ENCODE measurements at regions not wholly inside any gene's neighbourhood (a gene's known extent, or its start where the extent isn't known, plus 50 kb on each side); places are given as distances from the start of the nearest gene placed in this dataset.
"Not testable (repeated sequence)": the region's sequence is repeated elsewhere in the genome, so short reads cannot be mapped to it uniquely, and the experiment has no call there.

DNA sequence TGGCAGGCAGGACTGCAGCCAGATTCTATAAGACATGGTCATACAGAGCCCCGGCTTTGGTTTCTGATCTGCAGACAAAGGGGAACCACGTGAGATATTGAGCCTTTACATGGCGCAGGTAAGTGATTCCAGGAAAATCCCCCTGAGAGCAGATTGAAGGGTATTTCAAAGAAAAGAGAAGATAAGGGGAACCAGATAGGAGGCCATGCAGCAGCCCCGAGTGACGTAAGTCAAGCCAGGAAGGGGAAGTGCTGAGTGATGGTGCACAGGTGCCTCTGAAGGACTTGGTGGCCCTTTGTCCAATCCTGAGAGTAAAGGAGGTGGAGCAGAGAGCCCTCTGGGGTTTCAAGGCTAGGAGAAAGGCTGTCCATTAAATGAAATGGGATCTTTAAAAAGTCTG, 329.0 kb downstream of the ACTR3B start:
- DNase-seq: no peak

DNA sequence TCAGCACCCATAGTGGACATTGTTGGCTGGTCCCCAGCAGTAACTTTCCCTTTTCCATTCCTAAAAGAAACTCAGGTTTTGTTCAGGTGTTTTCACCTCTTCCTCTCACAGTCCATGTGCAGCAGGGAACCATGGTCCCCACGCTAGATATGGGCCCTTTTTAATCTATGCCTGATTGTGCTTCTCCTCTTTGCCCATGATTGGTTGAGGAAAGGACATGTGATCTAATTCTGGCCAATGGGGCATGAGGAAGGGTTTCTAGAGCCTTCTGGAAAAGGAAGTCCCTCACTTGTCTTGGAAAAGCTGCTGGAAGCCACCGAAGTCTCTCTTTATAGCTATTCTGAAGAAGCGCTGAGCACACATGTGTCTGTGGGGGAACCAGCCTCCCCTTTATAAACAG, 330.7 kb downstream of the ACTR3B start:
- no peak for DNase-seq

DNA sequence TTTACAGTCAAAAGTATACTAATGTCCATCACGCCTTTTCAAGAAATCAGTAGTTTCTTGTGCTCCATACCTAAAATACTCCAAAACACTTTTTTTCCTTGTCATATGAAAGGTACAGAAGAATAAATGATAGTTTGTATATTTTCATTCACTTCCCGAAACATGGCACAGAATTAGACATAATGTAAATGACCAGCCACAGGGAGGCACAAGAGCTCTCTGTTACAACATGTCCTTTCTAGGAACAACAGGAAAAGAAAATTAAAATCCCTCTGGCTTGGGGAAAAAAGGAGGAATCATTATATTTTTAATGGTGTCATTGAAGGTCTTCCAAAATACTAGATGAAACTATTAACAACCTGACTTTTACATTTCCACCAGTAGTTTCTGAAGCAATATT, 331.2 kb downstream of the ACTR3B start:
- DNase-seq: no peak

DNA sequence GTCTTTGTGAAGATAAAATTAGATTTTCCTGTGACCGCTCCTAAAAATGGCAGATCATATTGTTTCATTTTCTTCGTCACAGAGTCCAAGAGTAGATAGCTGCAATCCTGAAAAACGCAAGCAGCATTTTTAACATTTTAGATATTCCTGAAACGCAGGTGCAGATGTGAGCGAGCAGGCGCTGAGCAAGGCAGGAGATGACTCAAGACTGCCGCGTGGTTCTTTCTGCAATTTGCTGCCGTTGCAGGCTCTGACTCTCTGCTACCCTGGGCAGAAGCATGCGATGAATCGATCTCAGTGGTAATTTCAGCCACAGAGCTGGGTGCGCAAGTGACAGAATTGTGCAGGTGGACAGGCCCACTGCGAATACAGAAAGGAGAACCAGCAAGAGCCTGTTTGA, 331.9 kb downstream of the ACTR3B start:
- no peak for DNase-seq

DNA sequence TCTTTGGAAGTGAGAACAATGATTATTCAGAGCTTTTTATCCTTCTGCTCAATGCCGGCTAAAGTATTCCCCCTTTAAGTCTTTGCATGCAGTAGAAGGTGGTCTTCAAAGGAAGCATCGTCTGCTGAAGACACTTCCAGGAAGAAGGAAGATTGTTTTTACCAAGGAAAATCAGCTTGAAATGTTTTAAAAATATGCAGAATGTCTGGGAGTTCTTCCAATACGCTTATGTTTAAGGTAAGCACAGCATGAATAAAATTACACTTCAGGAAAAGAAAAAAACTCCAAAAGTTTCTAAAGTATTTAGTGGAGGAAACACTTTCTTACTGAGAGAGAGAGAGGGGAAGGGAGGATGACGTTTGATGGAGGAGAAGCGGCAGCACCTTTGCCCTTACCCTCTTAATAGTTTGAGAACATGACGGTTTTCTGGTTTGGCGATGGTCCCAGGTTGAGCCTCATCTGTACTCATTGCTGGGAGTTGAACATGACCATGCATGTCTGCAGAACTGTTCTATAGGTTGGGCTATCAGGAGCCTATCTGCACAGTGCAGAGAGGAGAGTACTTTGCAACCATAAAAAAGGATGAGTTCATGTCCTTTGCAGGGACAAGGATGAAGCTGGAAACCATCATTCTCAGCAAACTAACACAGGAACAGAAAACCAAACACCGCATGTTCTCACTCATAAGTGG, 338.1 kb downstream of the ACTR3B start:
- no peak for DNase-seq

DNA sequence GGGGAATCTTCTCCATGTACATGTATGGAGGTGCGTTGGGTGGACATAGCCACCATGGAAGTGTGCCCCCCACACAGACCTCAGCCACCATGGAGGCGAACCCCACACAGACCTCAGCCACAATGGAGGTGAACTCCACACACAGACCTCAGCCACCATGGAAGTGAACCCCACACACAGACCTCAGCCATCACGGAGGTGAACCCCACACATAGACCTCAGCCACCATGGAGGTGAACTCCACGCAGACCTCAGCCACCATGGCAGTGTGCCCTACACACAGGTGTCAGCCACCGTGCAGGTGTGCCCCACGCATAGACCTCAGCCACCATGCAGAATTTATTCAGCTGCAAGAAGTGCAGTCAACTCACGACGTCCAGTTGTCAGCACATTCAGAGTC, 339.7 kb downstream of the ACTR3B start:
- DNase-seq: no peak

DNA sequence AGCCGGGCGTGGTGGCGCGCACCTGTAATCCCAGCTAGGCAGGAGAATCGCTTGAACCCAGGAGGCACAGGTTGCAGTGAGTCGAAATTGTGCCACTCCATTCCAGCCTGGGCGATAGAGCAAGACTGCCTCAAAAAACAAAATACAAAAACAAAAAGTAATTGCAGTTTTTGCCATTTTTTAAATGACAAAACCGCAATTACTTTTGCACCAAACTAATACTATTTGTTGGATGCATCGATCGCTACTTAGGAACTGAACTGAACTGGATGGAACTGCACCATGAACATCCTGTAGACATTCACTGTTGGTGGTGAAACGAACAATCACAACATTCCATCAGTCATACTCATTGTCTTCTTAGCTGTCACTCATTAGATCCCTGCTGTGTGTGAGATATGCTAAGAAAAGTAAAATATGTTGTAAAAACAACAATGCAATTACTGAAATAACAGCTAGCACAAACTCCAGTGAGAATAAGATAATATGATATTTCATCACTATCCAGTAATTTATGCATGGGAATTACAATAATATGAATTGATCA, 341.2 kb downstream of the ACTR3B start:
- DNase-seq: no peak

DNA sequence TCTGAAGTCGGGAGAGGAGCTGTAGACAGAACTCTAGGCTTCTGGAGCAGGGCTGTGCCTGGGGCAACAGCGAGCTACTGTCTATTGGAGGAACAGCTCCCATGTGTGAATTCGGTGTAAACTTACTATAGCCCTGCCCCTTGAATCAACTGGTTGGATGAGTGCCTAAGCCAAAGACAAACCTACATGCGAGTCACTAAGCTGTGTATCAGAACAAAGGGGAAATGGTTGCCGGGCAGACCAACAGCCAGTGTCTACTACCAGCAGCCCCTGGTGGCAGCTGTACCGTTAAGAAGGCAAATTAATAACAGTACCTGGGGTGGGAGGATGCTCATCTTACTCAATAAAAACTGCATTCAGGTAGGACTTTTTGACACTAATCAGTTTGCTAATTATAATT, 343.6 kb downstream of the ACTR3B start:
- no peak for DNase-seq

DNA sequence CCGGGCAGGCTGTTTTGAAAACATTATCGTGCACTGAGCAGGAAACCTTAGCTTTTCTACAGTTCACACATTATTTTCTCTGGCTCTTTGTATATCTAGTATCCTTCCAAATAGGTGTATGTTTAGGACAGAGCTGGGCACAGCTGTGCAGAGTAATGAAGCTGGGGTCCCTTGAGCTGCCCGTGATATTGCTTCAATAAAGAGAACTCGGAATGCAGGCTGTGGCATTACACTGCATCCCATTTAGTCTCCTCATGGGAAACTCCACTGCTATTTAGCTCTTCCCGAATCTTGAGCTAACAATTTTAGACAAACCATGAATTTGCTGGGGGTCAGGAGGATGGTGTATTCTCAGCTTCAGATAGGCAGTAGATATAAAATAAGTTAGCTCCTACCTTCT, 348.3 kb downstream of the ACTR3B start:
- DNase-seq: no peak

DNA sequence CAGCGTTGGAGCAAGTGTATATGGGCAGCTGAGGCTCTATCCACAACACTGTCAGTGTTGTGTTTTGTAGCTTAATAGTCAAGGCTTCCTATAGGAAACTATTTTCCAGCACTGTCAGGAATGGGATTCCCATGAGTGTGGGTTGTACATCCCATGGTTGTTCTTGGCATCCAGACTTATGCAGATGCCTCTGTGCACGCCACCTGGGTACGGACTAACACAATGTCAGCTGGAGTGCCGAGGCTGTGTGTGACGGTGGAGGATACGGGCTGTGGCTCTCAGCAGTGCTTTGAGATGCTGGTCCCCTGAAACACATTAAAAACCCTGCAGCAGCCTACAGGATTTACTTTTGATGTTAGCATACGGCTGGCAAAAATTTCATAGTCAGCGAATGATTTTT, 350.0 kb downstream of the ACTR3B start:
- DNase-seq: no peak

DNA sequence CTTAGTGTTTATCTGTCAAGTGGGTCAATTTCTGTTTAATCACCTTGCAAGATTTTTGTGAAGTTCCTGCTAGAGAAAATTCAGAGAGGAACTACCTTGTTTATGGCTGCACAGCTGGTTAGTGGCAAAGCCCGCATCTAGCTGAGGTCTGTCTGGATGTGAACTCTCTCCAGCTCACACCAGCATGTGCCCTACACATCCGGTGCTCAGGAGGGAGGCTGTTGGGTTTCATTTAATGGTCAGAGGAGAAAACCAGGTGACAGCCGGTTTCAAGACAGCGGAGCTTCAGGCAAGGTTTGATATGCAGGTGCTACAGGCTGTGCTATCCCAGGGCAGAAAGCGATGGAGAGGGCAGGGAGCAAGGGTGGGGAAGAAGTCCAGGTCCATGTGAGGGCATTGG, 351.1 kb downstream of the ACTR3B start:
- no peak for DNase-seq

DNA sequence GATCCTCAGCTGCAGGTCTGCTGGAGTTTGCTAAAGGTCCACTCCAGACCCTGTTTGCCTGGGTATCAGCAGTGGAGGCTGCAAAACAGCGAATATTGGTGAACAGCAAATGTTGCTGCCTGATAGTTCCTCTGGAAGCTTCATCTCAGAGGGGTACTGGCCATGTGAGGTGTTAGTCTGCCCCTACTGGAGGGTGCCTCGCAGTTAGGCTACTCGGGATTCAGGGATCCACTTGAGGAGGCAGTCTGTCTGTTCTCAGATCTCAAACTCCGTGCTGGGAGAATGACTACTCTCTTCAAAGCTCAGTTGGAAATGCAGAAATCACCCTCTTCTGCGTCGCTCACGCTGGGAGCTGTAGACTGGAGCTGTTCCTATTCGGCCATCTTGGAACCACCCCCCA, 362.7 kb downstream of the ACTR3B start:
- not testable (repeated sequence) for DNase-seq

DNA sequence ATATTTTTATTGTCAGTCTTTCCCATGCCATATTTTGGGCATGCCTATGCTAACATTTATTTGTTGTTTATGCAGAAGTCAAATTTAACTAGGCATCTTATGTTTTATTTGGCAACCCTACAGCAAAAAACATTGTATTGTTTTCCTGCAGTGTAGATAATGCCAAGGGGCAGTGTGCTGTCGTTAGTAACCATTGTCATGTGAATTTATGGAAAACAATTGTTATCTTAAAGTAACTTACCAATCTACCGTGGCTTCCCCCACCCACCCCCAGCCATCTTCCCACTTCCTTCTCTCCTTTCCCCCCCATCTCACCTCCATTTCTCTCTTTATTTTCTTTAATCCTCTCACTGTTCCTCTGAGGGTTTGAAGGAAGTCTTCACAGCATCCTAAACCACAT, 370.5 kb downstream of the ACTR3B start:
- DNase-seq: no peak

DNA sequence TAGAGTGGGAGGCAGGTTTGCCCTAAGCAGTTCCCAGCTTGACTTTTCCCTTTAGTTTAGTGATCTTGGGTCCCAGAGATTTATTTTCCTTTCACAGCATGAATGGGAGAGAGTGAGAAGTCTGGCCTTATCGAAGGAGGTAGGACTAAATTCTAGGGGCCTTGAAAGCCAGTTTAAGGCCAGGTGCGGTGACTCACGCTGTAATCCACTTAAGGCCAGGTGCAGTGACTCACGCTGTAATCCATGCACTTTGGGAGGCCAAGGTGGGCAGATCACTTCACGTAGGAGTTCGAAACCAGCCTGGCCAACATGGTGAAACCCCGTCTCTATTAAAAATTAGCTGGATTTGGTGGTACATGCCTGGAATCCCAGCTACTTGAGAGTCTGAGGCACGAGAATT, 392.2 kb downstream of the ACTR3B start:
- DNase-seq: no peak

DNA sequence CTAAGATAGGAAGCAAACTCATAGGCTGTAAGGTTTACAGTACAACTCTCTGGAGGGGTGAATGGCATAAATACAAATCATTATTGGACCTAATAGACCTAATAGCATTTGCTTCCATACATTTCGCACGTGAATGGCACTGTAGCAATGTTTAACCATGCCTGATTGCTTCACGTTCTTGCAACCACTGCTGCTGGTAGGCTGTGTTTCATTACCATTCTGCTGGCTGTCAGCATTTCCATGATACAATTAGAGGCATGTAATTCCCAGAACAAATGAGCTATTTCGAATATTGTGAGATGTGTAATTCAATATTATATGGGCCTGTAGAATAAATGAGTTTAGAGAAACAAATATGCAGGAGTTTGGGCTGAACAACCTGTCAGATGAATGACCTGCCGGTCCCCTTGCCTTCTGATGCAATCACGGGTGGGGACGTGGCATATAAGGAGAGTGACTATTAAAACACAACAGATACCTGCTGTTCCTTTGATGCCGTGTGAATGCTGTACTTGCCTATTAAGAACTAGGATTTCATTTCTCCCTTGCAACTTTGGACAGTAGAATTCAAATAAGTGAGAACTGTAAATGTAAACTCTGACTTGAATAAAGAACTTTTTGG, 393.4 kb downstream of the ACTR3B start:
- no peak for DNase-seq

DNA sequence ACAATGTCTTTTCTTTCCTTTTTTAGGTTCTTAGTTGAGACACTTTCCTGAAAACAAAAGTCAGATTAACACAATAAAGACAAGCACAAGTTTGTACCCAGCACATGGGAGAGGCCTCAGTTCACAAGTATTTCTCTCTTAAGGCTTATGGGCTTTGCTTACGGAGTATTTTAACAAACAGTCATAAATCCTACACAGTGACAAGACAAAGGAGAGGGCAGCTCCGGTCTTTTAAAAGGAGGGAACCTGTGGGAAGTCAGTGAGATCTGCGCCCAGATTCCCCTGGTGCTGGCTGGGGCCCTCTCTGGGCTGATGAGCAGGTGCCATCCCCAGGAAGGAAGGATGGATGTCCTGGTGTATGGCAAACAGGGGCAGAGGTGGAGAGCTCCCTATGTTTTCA, 398.6 kb downstream of the ACTR3B start:
- DNase-seq: no peak

DNA sequence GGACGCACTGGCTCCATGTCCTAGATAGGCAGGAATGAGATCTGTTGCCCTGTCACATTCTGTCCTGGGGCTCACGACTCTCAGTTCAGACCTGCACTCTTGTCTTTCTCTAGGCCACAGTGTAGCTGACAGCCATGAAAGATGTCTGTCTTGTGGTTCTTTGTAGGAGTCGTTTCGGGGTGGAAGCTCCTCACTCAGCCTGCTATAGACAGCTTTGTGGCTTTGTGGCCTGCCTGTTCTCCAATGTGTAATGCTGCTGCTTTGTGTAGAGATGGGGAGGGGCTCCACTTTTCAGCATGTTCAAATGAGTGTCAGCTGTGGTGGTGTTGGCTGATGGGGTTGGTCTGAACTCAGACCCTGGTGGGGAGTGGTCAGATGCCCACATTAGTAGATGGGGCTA, 410.7 kb downstream of the ACTR3B start:
- DNase-seq: no peak

DNA sequence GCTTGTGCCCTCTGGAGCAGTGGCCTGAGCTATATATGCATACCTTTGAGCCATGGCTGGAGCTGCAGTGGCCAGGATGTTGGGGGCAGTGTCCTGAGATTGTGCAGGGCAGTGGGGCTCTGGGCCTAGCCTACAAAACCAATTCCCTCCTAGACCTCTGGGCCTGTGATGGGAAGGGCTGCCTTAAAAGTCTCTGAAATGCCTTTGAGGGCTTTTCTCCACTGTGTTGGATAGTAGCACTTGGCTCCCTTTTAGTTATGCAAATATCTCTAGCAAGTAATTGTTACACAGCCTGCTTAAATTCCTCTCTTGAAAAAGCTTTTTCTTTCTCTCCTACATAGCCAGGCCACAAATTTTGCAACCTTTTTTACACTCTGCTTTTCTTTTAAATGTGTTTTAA, 426.4 kb downstream of the ACTR3B start:
- no peak for DNase-seq

DNA sequence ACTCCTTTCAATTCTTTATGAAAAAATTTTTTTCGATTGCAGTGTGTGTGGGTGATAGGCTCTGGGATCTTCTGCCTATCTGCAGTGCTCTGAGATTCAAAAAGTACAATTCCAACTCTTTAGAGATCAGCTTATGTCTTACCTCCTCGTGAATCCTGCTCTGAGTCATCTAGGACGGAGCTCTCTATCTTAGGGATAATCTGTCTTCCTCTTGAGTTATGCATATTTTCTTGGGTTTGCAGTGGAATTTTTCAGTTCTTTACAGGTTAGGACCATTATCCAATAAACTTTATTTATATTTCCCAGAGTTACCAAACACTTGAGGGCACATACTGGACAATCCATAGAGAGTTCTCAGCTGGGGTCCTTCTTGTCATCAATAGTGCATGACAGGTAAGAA, 428.6 kb downstream of the ACTR3B start:
- no peak for DNase-seq

DNA sequence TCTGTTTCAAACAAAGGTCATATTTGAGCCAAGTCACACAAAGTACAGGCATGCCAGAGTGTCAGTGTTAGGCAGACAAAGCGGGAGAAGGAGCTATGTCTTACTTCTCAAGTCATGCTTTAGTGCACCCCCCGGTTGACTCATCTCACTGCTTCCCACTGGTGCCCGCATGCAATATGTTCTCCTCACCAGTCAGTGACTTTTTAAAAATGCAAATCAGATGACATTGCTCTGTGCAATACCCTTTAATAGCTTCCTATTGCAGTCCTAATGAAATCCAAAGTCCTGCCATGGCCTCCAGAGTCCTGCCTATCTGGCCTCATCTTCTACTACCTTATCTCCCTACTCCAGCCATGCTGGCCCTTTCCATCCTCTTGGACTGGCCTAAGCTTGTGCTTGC, 429.1 kb downstream of the ACTR3B start:
- no peak for DNase-seq

DNA sequence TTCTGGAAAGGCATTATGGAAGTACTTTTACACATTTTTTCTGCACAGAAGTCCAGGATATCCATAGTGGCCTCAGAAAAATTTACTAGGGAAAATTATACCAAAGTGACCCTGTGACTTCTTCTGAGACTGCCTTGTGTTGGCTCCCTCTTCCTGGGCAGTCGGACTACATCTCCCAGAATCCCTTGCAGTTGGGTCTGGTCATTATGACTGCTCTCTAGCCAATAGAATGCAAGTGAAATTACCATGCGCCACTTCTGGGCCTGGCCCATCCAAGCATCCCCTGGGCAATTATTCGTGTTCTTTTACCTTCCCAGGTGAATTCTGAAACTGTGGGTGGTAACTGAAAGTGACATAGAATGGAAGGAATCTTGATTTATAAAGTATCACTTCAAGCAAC, 430.9 kb downstream of the ACTR3B start:
- DNase-seq: no peak

DNA sequence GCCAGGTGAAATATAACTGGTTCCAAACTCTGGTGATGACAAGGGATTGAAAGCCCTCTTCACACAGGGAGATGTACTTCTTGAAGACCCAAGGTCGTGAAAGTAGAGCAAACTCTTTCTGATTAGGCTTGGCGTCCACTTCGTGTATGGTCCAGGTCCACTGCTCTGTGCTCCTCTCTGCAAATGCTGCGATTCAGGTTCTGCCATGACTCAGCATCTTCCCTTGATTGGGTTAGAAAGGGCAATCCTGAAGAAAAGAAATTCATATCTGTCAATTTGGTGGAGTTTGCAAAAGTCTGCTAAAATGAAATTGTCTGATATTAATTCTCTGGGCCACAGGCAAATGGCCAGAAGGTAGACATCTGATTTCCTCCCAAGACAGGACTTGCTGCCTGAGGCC, 431.4 kb downstream of the ACTR3B start:
- no peak for DNase-seq

DNA sequence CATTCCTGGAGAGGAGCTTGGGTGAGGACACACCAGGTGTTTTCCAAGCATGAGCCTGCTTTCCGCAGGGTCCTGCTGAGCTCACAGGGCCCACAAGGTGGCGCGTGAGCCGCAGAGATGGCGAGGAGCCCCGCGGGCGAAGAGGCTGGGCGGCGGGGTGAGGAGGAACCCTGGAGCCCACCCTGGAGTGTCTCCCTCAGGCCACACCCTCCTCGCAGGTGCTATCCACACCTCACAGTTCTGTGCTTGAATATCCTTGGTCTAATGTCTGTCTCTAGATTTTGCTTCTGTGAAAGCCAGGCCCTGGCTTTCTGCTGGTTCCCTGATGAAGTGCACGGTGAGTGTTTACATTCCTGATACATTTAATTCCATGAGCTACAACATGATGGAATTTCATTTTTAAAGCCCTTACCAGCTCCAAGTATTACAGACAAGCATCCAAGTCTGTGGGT, 433.6 kb downstream of the ACTR3B start:
- no peak for DNase-seq

DNA sequence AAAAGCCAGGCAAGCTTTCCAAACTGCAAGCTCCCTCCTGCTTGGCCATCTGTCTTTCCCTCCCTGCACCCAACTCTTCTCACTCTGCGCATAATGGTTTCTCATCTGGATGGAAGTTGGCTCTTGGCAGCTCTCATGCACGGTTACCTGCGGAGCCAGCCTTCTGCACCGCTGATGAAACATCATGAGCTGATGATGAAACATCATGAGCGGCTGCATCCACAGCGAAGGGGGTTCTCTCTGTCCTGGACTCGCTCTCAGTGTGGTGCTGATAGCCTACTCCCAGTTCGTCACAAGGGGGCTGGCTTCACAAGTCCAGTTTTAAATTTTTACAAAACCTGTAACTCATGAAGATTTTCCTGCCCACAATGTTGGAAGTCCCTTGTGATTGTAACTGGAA, 457.5 kb downstream of the ACTR3B start:
- no peak for DNase-seq

DNA sequence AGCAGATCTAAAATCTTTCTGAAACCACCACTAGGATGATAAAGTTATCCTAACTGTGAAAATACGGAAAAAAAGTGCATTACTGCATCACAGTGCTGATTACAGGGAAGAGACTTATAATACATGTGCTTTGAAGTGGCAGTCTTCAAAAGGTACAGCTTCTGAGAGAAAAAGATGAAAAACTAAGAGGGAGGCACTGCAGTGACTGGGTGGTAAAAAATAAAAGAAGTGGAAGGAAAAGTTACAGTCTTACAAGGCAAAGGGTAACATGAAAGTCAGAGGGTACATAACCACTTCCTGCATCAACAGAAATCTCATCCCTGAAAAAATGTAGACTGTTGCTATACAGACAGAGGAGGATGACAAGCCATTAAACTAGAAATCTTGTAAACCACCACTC, 465.3 kb downstream of the ACTR3B start:
- DNase-seq: no peak

Measured in inflammatory macrophage treated with lipopolysaccharide for 4 hours (primary cell).